HuH-7.5 (cell line): ENCODE measurements at regions not wholly inside any gene's neighbourhood (a gene's known extent, or its start where the extent isn't known, plus 50 kb on each side); places are given as distances from the start of the nearest gene placed in this dataset.

Experiments
- DNase-seq: peaks from one replicate; pipeline ENCODE4 v3.0.0; 2011; ENCODE audit warnings: low spot score

- DNase-seq, result no peak
Observed at GRCh38 chr20:63100174-63100925, 93.6 kb upstream of the BHLHE23 start.

- DNase-seq, result no peak
Observed at GRCh38 chr20:63099456-63100173, 92.9 kb upstream of the BHLHE23 start.

- DNase-seq, result no peak
Observed at GRCh38 chr20:63098195-63098810, 91.5 kb upstream of the BHLHE23 start.

GRCh38 chr20:63097336-63097831 lies 90.6 kb upstream of the BHLHE23 start:
- DNase-seq, result no peak

- DNase-seq, result no peak
Observed at GRCh38 chr20:63096681-63097335, 90.0 kb upstream of the BHLHE23 start.

GRCh38 chr20:63095718-63096654 lies 89.2 kb upstream of the BHLHE23 start:
- no peak for DNase-seq

GRCh38 chr20:63094767-63095499 lies 88.2 kb upstream of the BHLHE23 start:
- DNase-seq, result no peak

- DNase-seq, result no peak
Observed at GRCh38 chr20:63093966-63094766, 87.4 kb upstream of the BHLHE23 start.

GRCh38 chr20:63092660-63093215 lies 86.0 kb upstream of the BHLHE23 start:
- DNase-seq, result no peak

- DNase-seq, result no peak
Observed at GRCh38 chr20:63091901-63092659, 85.3 kb upstream of the BHLHE23 start.

GRCh38 chr20:63090682-63091571 lies 84.2 kb upstream of the BHLHE23 start:
- DNase-seq, result no peak

GRCh38 chr20:63090052-63090451 lies 83.3 kb upstream of the BHLHE23 start:
- DNase-seq, result no peak

GRCh38 chr20:63089051-63089907 lies 82.5 kb upstream of the BHLHE23 start:
- no peak for DNase-seq

- DNase-seq, result no peak
Observed at GRCh38 chr20:63087872-63088680, 81.3 kb upstream of the BHLHE23 start.

- DNase-seq, result no peak
Observed at GRCh38 chr20:63087236-63087871, 80.6 kb upstream of the BHLHE23 start.
